Left kidney (tissue), 1 donor: ENCODE measurements at regions not wholly inside any gene's neighbourhood (a gene's known extent, or its start where the extent isn't known, plus 50 kb on each side); places are given as distances from the start of the nearest gene placed in this dataset.
"Not testable (repeated sequence)": the region's sequence is repeated elsewhere in the genome, so short reads cannot be mapped to it uniquely, and the experiment has no call there.

Experiments
- DNase-seq: peaks from one replicate; pipeline ENCODE4 v3.0.0-alpha.2; 2013

DNA sequence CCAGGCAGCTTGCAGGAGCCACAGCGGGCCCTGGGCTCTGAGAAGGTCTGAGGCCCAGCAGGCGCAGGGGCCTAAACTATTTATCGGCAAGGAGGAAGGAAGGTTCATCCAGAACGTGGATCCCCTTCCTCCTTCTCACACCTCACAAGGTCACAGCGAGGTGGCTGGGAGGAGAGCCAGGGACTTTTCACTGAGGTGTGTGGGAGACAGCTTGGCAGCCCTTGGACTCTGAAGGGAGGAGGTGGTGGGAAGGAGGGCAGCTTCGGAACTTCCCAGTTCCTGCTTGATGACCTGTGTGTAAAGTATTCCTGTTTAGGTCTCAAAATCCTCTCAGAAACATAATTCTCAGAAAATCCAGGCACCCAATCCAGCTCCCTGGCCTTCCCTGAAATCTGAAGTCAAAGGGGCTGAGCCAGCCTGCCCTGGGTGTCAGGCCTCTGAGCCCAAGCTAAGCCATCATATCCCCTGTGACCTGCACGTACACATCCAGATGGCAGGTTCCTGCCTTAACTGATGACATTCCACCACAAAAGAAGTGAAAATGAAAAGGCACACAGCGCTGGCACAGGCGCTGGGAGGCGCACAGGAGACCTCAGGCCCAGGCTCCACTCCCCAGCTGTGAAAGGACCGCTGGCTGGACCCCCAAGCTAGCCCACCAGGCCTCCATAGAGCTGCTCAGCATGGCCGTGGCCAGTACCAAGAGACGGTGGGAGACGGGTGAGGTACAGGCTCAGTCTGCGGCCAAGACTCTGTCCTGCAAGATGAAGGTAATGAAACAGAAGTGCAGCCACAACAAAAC is 269.4 kb upstream of the FRG2C start:
- not testable (repeated sequence) for DNase-seq

DNA sequence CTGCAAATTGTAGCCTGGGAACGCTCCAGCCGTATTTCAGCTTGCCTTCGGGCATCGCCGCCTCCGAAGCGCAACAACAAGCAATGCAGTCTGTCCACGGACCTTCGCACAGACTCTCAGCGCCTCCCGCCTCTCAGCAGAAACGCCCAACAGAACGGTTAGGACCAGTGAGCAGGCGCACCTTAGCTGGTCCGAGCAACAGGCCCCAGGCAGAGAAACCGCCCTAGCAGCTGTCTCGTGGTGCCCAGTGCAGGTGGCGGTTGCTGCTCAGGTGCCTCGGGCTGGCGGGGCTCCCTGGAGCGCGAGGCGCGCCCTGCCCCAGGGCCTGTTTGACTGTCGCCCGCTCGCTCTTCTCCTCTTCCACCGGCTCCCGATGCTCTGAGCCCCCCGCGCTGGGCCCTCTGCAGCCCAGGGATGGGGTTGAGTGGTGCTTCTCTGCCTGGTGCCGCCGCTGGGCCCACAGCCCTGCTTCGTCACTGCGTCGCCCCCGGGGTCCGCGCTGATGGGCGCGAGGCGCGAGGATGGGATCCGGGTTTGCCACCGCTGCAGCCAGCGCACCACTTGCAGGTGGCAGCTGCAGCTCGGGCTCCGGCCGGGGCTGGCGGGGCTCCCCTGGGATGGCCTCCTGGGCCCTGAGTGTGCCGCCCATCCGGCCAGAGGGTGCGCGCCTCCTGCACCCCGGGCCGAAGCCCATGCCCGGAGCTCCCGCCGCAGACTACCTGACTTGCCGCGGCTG is 268.4 kb upstream of the FRG2C start:
- no peak for DNase-seq

DNA sequence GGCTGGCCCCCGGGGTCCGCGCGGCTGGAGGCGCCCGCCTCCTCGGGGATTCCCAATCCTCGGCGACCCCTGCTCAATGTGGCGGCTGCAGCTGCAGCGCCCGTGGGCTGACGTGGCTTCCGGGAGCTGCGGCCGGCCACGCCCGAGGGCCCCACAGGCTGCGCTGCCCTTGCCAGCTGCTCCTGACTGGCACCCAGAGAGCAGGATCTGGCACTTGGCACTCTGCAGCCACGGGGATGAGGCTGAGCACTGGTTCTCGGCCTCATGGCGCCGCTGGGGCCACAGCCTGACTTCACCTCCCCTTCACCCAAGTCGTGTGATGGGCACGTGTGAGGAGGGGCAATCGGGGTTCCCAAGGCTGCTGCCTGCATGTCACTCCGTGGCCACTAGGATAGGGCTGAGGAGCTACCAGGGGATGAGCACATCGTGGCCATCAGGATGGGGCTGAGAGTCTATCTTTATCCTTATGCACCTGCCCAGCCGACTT is 267.8 kb upstream of the FRG2C start:
- DNase-seq: no peak

DNA sequence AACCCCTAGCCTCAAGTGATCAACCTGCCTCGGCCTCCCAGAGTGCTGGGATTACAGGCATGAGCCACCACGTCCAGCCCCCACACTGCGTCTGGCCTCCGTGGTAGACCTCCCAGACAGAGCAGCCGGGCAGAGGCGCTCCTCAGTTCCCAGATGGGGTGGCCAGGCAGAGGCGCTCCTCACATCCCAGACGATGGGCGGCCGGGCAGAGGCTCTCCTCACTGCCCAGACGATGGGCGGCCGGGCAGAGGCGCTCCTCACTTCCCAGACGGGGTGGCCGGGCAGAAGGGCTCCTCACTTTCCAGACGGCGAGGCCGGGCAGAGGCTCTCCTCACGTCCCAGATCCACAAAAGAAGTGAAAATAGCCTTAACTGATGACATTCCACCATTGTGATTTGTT is 266.6 kb upstream of the FRG2C start:
- DNase-seq: not testable (repeated sequence)

DNA sequence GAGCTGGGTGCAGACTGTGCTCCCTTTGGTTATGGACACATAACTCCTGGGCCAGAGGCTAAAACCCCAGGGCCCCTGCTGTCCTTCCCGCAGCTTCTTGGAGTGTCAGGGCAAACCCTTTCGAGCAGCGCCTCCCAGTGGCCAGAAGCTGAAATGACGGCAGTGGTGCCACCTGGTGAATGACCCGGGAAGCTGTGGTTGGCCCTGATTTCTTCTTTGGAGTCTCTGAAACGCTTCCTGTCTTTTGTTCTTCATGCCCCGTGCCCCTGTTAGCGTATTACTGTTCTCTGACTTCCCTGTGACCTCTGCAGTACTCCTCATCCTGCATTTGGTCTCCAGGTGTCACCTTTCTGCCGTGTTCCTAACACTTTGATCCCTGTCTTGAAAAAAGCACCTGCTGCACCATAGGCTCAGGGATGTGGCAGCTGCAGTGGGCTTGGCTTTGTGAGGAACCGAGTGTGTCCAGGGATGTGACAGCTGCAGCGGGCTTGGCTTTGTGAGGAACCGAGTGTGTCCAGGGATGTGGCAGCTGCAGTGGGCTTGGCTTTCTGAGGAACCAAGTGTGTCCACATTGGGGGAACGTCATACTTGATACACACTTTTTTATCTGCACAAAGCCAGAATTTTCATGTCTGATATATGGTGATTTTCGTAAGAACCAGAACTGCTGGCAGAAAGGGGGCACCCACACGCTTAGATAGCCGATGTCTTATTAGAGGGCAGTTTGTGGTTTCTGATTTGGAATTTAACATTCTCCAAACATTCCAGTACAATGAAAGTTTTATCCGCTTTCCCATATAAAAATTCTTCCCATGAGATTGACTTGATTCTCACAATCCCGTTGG is 241.8 kb upstream of the FRG2C start:
- not testable (repeated sequence) for DNase-seq

DNA sequence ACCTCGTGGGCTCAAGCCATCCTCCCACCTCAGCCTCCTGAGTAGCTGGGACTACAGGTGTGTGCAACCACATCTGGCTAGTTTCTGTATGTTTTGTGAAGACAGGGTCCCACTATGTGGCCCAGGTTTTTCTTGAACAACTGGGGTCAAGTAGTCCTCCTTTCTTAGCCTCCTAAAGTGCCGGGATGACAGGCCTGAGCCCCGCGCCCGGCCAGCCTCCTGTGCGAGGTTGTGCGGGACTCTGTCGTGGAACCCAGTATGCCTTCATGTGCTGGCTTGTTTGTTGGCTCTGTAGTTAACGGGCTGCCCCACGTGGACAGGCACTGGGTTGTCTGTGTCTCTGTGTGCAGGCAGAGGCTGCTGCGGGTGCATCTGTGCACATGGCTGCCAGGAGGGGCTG is 238.7 kb upstream of the FRG2C start:
- DNase-seq: not testable (repeated sequence)

- not testable (repeated sequence) for DNase-seq
These were observed 236.6 kb upstream of the FRG2C start for GRCh38 chr3:75427486-75427885.

- not testable (repeated sequence) for DNase-seq
These were observed 236.2 kb upstream of the FRG2C start for GRCh38 chr3:75427906-75428305.

GRCh38 chr3:75429561-75430220 is 234.4 kb upstream of the FRG2C start:
- DNase-seq: peak; percentile 30

DNA sequence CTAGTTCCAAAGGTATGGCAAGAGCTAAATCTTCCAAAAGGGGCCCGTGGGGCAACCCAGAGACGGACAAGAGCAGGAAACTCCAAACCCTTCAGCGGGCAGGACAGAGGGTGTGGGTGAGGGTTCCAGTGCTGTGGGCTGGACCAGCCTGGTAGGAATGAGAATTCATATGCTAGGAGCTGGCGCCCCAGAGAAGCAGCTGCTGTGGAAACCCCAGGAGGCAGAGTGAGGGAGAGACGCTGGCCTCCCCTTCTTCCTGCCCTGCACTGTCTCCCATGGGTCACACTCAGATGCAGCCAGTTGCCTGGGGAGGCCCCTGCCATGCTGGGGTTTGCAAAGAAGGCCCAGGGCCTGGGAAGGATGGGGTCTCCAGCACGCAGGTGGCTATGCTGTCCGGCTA is 233.7 kb upstream of the FRG2C start:
- not testable (repeated sequence) for DNase-seq

DNA sequence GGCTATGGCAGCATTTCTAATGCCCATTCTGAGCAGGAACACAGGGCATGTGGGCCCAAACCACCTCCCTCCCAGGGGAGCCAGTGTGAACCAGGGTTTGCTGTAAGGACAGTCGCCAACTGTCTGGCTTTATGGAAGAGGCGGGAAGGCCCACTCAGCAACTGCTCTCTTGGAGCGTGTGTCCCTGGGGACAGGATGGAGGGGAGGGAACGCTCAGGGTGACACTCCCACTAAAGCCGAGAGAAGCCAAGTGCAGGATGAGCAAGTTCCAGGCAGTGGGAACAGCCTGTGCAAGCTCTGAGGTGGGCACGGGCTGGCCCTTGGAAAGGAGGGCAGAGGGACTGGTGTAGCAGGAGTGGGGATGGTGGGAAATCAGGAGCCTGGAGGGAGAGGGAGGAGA is 233.0 kb upstream of the FRG2C start:
- not testable (repeated sequence) for DNase-seq

DNA sequence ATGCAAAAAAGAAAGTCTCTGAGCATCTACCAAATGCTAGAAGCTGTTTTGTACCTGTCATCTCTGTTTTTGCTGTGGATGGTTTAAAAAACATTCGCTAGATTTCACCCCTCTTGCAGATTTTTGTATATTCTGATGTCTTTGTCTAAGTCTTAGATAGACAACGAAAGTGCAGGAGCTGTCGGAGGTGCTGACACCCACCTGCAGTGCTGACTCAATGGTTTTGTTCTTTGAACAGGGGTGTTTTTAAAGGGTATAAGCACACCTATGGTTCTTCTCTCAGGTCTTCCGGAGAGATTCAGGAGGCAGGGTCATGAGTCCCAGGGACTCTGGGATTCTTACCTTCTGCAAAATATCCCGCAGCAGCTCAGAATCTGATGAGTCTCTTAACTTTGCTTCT is 231.7 kb upstream of the FRG2C start:
- DNase-seq: not testable (repeated sequence)

DNA sequence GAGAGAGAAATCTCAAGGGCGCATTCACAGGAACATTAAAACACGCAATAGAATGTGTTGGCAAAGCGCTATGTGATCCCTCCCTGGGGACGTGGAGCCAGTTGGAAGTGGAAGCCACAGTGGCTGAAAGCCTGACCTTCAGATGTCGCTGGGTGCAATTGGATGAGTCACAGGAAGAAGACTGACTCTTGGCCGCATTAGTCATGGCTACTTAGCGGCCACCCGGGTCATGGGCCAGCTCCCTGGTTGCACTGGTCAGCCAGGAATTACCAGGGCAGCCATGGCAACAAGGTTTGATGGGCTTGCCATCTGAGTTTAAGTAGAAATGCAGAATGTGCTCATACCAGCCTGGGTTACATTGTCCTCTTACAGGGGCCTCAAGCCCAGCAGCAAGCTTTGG is 231.2 kb upstream of the FRG2C start:
- not testable (repeated sequence) for DNase-seq

DNA sequence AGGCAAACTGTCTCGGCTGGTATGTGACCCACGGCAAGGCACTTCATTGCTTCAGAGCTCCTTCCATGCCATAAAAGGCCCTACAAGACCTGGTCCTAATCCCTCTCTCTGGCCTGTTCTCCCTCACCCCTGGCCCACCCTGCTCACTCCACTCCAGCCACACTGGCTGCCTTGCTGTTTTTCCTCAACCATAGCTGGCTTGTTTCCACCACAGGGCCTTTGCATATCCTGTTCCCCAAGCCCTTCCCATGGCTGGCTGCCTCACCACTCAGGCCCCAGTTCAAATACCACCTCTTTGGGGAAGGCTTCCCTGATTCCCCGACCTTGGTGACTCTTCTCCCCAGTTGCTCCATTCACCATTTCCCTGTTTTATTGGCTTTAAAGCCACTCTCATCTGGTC is 230.8 kb upstream of the FRG2C start:
- DNase-seq: not testable (repeated sequence)

GRCh38 chr3:75434276-75434912 is 229.7 kb upstream of the FRG2C start:
- not testable (repeated sequence) for DNase-seq

- peak; percentile 95 for DNase-seq
These were observed 229.0 kb upstream of the FRG2C start for GRCh38 chr3:75434913-75435793.

- not testable (repeated sequence) for DNase-seq
These were observed 228.2 kb upstream of the FRG2C start for GRCh38 chr3:75435794-75436400.

GRCh38 chr3:75440986-75441385 is 223.1 kb upstream of the FRG2C start:
- not testable (repeated sequence) for DNase-seq

DNA sequence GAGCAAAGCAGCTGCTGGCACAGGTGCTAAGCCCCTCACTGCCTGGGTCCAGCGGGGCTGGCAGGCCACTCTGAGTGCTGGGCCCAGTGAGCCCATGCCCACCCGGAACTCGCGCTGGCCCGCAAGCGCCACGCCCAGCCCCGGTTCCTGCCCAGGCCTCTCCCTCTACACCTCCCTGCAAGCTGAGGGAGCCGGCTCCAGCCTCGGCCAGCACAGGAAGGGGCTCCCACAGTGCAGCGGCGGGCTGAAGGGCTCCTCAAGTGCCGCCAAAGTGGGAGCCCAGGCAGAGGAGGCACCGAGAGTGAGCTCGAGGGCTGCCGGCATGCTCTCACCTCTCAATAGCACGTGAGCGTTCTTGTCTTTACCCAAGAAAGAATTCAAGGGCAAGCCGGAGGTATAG is 219.5 kb upstream of the FRG2C start:
- DNase-seq: not testable (repeated sequence)

- DNase-seq: not testable (repeated sequence)
These were observed 218.9 kb upstream of the FRG2C start for GRCh38 chr3:75445234-75445633.
